ENCODE measurements at regions not wholly inside any gene's neighbourhood (a gene's known extent, or its start where the extent isn't known, plus 50 kb on each side); places are given as distances from the start of the nearest gene placed in this dataset.

- ChIA-PET CTCF (no interaction called here), POLR2A (no interaction called here)
- DNase-seq (ENCODE audit: low read depth, low spot score), result no peak
- no peaks in the 10 kb centered on the region for H3K9me3 ChIP-seq (ENCODE audit: control insufficient read depth, insufficient read depth, low read length)
- no peak overlapping the region for H3K27ac ChIP-seq (ENCODE audit: low read depth, low read length)
- TF ChIP-seq, protein P1, sequence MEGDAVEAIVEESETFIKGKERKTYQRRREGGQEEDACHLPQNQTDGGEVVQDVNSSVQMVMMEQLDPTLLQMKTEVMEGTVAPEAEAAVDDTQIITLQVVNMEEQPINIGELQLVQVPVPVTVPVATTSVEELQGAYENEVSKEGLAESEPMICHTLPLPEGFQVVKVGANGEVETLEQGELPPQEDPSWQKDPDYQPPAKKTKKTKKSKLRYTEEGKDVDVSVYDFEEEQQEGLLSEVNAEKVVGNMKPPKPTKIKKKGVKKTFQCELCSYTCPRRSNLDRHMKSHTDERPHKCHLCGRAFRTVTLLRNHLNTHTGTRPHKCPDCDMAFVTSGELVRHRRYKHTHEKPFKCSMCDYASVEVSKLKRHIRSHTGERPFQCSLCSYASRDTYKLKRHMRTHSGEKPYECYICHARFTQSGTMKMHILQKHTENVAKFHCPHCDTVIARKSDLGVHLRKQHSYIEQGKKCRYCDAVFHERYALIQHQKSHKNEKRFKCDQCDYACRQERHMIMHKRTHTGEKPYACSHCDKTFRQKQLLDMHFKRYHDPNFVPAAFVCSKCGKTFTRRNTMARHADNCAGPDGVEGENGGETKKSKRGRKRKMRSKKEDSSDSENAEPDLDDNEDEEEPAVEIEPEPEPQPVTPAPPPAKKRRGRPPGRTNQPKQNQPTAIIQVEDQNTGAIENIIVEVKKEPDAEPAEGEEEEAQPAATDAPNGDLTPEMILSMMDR (IDR thresholded peaks at IDR 0.05; ENCODE audit: low read depth, low read length), result no peak
- H3K27me3 ChIP-seq (ENCODE audit: control insufficient read depth, insufficient read depth, low read length), result no peaks in the 10 kb centered on the region
- no peak overlapping the region for H3K4me3 ChIP-seq (ENCODE audit: low read depth, low read length)
These were observed 332.3 kb upstream of the EPHA3 start for GRCh38 chr3:88775026-88775690.

DNA sequence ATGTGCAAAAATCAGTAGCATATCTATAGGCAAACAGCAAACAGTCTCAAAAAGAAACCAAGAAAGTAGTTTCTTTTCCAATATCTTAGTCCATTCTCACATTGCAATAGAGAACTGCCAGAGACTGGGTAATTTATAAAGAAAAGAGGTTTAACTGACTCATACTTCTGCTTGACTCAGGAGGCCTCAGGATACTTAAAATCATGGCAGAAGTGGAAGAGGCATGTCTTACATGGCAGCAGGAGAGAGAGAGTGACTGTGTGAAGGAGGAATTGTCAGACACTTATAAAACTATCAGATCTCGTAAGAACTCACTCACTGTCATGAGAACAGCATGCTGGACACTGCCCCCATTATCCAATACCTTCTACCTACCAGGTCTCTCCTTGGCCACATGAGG is 327.9 kb upstream of the EPHA3 start:
- Histone ChIP-seq H3K4me3 (ENCODE audit: low read depth, low read length) (no peak overlapping the region), H3K27ac (ENCODE audit: low read depth, low read length) (no peak overlapping the region), H3K9me3 (ENCODE audit: control insufficient read depth, insufficient read depth, low read length) (no peaks in the 10 kb centered on the region), H3K27me3 (ENCODE audit: control insufficient read depth, insufficient read depth, low read length) (no peaks in the 10 kb centered on the region)
- TF ChIP-seq, protein P1 (IDR thresholded peaks at IDR 0.05; ENCODE audit: low read depth, low read length), result no peak
- ChIA-PET CTCF (no interaction called here), POLR2A (no interaction called here)
- no peak for DNase-seq (ENCODE audit: low read depth, low spot score)

GRCh38 chr3:88784925-88785324 is 322.5 kb upstream of the EPHA3 start:
- TF ChIP-seq, protein P1 (IDR thresholded peaks at IDR 0.05; ENCODE audit: low read depth, low read length), result no peak
- DNase-seq (ENCODE audit: low read depth, low spot score), result no peak
- ChIA-PET POLR2A (no interaction called here), CTCF (no interaction called here)
- no peaks in the 10 kb centered on the region for H3K9me3 ChIP-seq (ENCODE audit: control insufficient read depth, insufficient read depth, low read length)
- H3K27ac ChIP-seq (ENCODE audit: low read depth, low read length), result no peak overlapping the region
- no peak overlapping the region for H3K4me3 ChIP-seq (ENCODE audit: low read depth, low read length)
- H3K27me3 ChIP-seq (ENCODE audit: control insufficient read depth, insufficient read depth, low read length), result no peaks in the 10 kb centered on the region

- Histone ChIP-seq H3K9me3 (ENCODE audit: control insufficient read depth, insufficient read depth, low read length) (no peaks in the 10 kb centered on the region), H3K27ac (ENCODE audit: low read depth, low read length) (no peak overlapping the region), H3K27me3 (ENCODE audit: control insufficient read depth, insufficient read depth, low read length) (no peaks in the 10 kb centered on the region), H3K4me3 (ENCODE audit: low read depth, low read length) (no peak overlapping the region)
- ChIA-PET POLR2A (no interaction called here), CTCF (no interaction called here)
- DNase-seq (ENCODE audit: low read depth, low spot score), result no peak
- TF ChIP-seq, protein P1 (IDR thresholded peaks at IDR 0.05; ENCODE audit: low read depth, low read length), result no peak
These were observed 321.6 kb upstream of the EPHA3 start for GRCh38 chr3:88785841-88786240.

DNA sequence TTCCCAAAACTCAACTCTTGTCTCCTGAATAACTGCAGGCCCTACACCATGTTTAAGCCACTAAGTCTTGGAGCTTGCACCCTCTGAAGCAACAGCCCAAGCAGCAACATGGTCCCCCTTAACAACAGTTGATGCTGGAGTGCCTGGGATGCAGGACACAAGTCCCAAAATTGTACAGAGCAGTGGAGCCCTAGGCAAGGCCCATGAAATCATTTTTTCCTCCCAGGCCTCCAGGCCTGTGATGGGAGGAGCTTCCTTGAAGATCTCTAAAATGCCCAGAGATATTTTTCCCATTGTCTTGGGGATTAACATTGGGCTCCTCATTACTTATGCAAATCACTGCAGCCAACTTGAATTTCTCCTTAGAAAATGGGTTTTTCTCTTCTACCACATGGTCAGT is 311.9 kb upstream of the EPHA3 start:
- TF ChIP-seq, protein P1 (IDR thresholded peaks at IDR 0.05; ENCODE audit: low read depth, low read length), result no peak
- Histone ChIP-seq H3K27ac (ENCODE audit: low read depth, low read length) (no peak overlapping the region), H3K9me3 (ENCODE audit: control insufficient read depth, insufficient read depth, low read length) (peaks cover 7% of the 10 kb centered on the region; the same call in 1 of the 2 replicates), H3K27me3 (ENCODE audit: control insufficient read depth, insufficient read depth, low read length) (no peaks in the 10 kb centered on the region), H3K4me3 (ENCODE audit: low read depth, low read length) (no peak overlapping the region)
- no peak for DNase-seq (ENCODE audit: low read depth, low spot score)
- CTCF ChIA-PET, result no interaction called here
- POLR2A ChIA-PET, result no interaction called here

All from AG04450 (cell line).